ENCODE measurements at regions not wholly inside any gene's neighbourhood (a gene's known extent, or its start where the extent isn't known, plus 50 kb on each side); places are given as distances from the start of the nearest gene placed in this dataset.
"Not testable (repeated sequence)": the region's sequence is repeated elsewhere in the genome, so short reads cannot be mapped to it uniquely, and the experiment has no call there.

- no peaks in the 10 kb centered on the region for H3K36me3 ChIP-seq
- H3K4me1 ChIP-seq: no peaks in the 10 kb centered on the region
- H3K9me3 ChIP-seq: no peaks in the 10 kb centered on the region
- H3K27me3 ChIP-seq: no peaks in the 10 kb centered on the region
- no peak overlapping the region for H3K4me3 ChIP-seq
- TF ChIP-seq POLR2A (IDR thresholded peaks at IDR 0.05): no peak
- TF ChIP-seq, protein P1, sequence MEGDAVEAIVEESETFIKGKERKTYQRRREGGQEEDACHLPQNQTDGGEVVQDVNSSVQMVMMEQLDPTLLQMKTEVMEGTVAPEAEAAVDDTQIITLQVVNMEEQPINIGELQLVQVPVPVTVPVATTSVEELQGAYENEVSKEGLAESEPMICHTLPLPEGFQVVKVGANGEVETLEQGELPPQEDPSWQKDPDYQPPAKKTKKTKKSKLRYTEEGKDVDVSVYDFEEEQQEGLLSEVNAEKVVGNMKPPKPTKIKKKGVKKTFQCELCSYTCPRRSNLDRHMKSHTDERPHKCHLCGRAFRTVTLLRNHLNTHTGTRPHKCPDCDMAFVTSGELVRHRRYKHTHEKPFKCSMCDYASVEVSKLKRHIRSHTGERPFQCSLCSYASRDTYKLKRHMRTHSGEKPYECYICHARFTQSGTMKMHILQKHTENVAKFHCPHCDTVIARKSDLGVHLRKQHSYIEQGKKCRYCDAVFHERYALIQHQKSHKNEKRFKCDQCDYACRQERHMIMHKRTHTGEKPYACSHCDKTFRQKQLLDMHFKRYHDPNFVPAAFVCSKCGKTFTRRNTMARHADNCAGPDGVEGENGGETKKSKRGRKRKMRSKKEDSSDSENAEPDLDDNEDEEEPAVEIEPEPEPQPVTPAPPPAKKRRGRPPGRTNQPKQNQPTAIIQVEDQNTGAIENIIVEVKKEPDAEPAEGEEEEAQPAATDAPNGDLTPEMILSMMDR (IDR thresholded peaks at IDR 0.05): no peak
- no peak for DNase-seq
- no peak overlapping the region for H3K27ac ChIP-seq
Observed at GRCh38 chr6:141932685-141933084, 200.0 kb upstream of the GJE1 start.

DNA sequence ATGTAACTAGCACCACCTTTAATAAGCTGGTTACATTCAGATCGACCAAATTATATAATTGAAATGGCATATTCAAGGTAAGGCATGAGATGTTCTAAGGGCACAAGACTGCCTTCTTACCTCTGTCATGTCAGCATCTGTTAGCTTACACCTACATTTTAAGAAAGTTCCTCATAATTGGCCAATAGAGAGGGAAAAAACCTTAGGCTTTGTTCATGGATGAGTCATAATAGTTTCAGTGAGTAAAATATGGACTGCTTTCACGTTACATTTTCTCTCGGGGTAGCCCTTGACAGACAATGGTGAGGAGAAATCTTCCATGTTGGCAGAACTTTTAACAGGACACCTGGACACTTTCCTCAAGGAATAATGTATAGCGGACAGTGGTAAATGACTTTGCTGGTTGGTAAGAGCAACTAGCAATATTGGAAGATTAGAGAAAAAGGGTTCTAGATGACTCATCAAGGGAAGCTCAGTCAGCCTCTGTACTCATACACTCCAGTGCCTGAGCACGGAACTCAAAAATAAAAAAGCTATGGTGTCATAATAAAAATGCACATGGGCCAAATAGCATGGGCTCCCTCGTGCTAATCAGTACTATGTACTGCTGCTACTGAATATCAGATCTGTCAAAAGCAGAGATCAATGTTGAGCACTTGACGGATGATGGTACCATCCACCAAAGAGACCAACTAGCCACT lies 206.4 kb upstream of the GJE1 start:
- H3K9me3 ChIP-seq, H3K4me3 ChIP-seq, H3K27me3 ChIP-seq, H3K4me1 ChIP-seq, H3K27ac ChIP-seq, H3K36me3 ChIP-seq, DNase-seq: not testable (repeated sequence)

GRCh38 chr6:141925001-141925400 lies 207.7 kb upstream of the GJE1 start:
- H3K27me3 ChIP-seq: no peaks in the 10 kb centered on the region
- H3K9me3 ChIP-seq: no peaks in the 10 kb centered on the region
- no peak for TF ChIP-seq POLR2A (IDR thresholded peaks at IDR 0.05)
- TF ChIP-seq, protein P1 (IDR thresholded peaks at IDR 0.05): no peak
- no peaks in the 10 kb centered on the region for H3K4me1 ChIP-seq
- no peaks in the 10 kb centered on the region for H3K36me3 ChIP-seq
- no peak for DNase-seq
- no peak overlapping the region for H3K4me3 ChIP-seq
- H3K27ac ChIP-seq: no peak overlapping the region

DNA sequence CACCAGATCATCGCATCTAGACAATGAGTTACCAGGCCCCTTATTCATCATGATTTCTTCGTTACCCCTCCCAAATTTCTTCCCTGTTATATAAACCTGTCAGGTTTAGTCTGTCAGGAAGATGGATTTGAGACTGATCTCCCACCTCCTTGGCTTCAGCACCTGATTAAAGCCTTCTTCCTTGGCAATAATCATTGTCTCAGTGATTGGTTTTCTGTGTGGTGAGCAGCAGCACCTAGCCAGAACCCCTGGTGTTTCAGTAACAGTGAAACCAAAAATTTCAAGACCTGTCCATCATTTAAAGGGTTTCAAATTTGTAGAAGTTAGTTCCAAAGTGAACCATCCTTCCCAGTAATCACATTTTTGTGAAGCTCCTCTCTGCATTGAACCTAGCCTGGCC lies 209.8 kb upstream of the GJE1 start:
- no peak overlapping the region for H3K27ac ChIP-seq
- no peaks in the 10 kb centered on the region for H3K4me1 ChIP-seq
- TF ChIP-seq, protein P1 (IDR thresholded peaks at IDR 0.05): no peak
- TF ChIP-seq POLR2A (IDR thresholded peaks at IDR 0.05): no peak
- no peaks in the 10 kb centered on the region for H3K9me3 ChIP-seq
- DNase-seq: no peak
- H3K4me3 ChIP-seq: no peak overlapping the region
- no peaks in the 10 kb centered on the region for H3K27me3 ChIP-seq
- H3K36me3 ChIP-seq: no peaks in the 10 kb centered on the region

- not testable (repeated sequence) for H3K27ac ChIP-seq, H3K27me3 ChIP-seq, H3K9me3 ChIP-seq, DNase-seq, H3K4me3 ChIP-seq, H3K36me3 ChIP-seq, H3K4me1 ChIP-seq
Observed at GRCh38 chr6:141916682-141917505, 215.8 kb upstream of the GJE1 start.

DNA sequence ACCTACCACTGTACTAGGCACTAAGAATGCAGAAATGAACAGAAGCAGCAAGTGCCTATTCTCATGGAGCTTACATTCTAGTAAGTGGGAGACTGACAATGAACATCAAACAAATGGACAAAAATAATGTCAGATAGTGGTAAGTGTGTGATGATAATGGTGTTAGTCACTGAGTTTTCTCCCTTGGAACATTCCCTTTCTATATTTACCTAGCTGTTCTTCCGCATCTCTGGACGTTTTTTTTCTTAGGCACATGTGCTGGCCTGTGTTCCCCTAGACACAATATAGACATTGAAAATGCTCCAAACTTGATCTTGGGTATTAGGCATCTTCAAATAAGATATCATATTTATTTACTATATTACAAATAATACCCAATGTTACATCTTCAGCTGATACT lies 218.1 kb upstream of the GJE1 start:
- TF ChIP-seq, protein P1 (IDR thresholded peaks at IDR 0.05): no peak
- no peak for TF ChIP-seq POLR2A (IDR thresholded peaks at IDR 0.05)
- no peak for DNase-seq

More for the DNA sequence above, 218.1 kb upstream of the GJE1 start:
- Histone ChIP-seq H3K9me3 (no peaks in the 10 kb centered on the region), H3K4me3 (no peak overlapping the region), H3K27ac (no peak overlapping the region), H3K27me3 (no peaks in the 10 kb centered on the region), H3K36me3 (no peaks in the 10 kb centered on the region), H3K4me1 (no peaks in the 10 kb centered on the region)

Data from Peyer's patch (tissue), 4 donors.